Endothelial cell (in vitro differentiated cells): ENCODE measurements at regions not wholly inside any gene's neighbourhood (a gene's known extent, or its start where the extent isn't known, plus 50 kb on each side); places are given as distances from the start of the nearest gene placed in this dataset.

Source experiments
- DNase-seq: peaks from one replicate; pipeline ENCODE4 v3.0.0; 2021; ENCODE audit warnings: low spot score
- H3K27ac Mint-ChIP-seq: one replicate; pipeline ENCODE4 v1.8.0; 2021; ENCODE audit warnings: mixed read lengths, inconsistent platforms; ENCODE audit not compliant: unreplicated experiment
- H3K27me3 Mint-ChIP-seq: one replicate; pipeline ENCODE4 v1.8.0; 2021; ENCODE audit warnings: mild to moderate bottlenecking, moderate library complexity, mixed read lengths, inconsistent platforms; ENCODE audit not compliant: unreplicated experiment
- H3K36me3 Mint-ChIP-seq: one replicate; pipeline ENCODE4 v1.8.0; 2021; ENCODE audit warnings: mild to moderate bottlenecking, low read depth, mixed read lengths, inconsistent platforms; ENCODE audit not compliant: unreplicated experiment
- H3K4me1 Mint-ChIP-seq: one replicate; pipeline ENCODE4 v1.8.0; 2021; ENCODE audit warnings: mild to moderate bottlenecking, mixed read lengths, inconsistent platforms; ENCODE audit not compliant: unreplicated experiment
- H3K4me3 Mint-ChIP-seq: one replicate; pipeline ENCODE4 v1.8.0; 2021; ENCODE audit warnings: mild to moderate bottlenecking, mixed read lengths, inconsistent platforms; ENCODE audit not compliant: unreplicated experiment
- H3K9me3 Mint-ChIP-seq: one replicate; pipeline ENCODE4 v1.8.0; 2021; ENCODE audit warnings: mixed read lengths, inconsistent platforms; ENCODE audit not compliant: unreplicated experiment
- TF ChIP-seq, protein P1 (sequence below): fragments of 200-600 bp; sonication (generic); IDR thresholded peaks from one replicate; pipeline ENCODE4 v1.5.0; 2021; ENCODE audit warnings: antibody characterized with exemption; ENCODE audit not compliant: unreplicated experiment

DNA sequence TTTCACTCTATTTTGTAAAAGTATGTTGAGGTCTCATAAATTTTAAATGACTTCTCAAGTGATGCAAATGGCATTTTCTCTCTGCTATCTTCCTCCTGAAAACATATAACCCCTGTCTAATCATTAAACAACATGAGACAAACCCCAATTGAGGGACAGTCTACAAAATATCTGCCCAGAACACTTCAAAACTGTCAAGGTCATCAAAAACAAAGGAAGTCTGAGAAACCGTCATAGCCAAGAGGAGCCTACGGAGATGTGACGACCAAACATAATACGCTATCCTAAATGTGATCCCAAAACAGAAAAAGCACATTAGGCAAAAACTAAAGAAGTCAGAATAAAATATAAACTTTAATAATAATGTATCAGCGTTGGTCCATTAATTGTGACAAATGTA, 282.3 kb upstream of the SEMA3C start:
- no peak for DNase-seq
- Mint-ChIP-seq H3K4me3 (no peak overlapping the region), H3K27ac (no peak overlapping the region), H3K36me3 (no peaks in the 10 kb centered on the region), H3K9me3 (no peaks in the 10 kb centered on the region), H3K4me1 (no peaks in the 10 kb centered on the region), H3K27me3 (no peaks in the 10 kb centered on the region)
- TF ChIP-seq, protein P1, sequence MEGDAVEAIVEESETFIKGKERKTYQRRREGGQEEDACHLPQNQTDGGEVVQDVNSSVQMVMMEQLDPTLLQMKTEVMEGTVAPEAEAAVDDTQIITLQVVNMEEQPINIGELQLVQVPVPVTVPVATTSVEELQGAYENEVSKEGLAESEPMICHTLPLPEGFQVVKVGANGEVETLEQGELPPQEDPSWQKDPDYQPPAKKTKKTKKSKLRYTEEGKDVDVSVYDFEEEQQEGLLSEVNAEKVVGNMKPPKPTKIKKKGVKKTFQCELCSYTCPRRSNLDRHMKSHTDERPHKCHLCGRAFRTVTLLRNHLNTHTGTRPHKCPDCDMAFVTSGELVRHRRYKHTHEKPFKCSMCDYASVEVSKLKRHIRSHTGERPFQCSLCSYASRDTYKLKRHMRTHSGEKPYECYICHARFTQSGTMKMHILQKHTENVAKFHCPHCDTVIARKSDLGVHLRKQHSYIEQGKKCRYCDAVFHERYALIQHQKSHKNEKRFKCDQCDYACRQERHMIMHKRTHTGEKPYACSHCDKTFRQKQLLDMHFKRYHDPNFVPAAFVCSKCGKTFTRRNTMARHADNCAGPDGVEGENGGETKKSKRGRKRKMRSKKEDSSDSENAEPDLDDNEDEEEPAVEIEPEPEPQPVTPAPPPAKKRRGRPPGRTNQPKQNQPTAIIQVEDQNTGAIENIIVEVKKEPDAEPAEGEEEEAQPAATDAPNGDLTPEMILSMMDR = no peak

DNA sequence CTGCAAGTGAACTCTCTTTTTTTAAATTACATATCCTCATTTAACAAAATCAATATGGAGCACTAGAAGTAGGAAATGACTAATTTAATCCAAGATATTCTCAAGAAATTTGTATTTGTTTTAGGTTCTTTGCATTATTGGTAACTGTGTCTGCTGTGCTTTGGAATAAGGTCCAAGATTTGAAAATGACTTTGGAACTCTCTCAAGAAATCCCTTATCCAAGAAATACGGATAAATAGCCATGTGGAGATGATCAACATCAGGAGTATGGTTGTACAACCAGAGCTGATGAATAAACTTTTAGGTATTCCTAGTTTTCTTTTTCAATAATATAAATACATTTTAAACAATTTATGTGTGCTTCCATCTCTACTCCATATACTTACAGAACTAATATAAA, 279.9 kb upstream of the SEMA3C start:
- TF ChIP-seq, protein P1 = no peak

DNA sequence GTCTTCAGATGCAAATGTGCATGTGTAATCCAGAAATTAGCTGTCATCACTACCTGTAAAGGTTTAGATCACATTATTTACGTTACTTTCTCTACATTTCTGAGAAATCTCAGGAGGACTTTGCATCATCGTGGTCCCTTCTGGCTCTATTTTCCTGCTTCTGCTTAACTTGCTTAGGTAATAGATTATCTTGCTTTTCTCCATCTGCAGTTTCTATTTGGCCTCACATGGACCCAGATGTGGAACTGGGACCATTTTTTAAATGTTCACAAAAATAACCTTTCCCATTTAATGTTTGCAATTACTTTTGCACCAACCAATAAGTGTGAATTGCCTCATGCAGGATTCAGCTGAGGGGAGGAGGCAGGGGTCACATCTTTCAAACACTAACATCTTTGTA, 278.4 kb upstream of the SEMA3C start:
- no peak overlapping the region for H3K4me3 Mint-ChIP-seq
- H3K4me1 Mint-ChIP-seq = no peaks in the 10 kb centered on the region
- H3K9me3 Mint-ChIP-seq = no peaks in the 10 kb centered on the region
- H3K36me3 Mint-ChIP-seq = no peaks in the 10 kb centered on the region
- DNase-seq = no peak
- H3K27ac Mint-ChIP-seq = no peak overlapping the region
- no peaks in the 10 kb centered on the region for H3K27me3 Mint-ChIP-seq
- TF ChIP-seq, protein P1 = no peak

More for the DNA sequence above, 279.9 kb upstream of the SEMA3C start:
- no peak overlapping the region for H3K4me3 Mint-ChIP-seq
- no peaks in the 10 kb centered on the region for H3K4me1 Mint-ChIP-seq
- H3K36me3 Mint-ChIP-seq = no peaks in the 10 kb centered on the region
- no peak overlapping the region for H3K27ac Mint-ChIP-seq
- no peaks in the 10 kb centered on the region for H3K9me3 Mint-ChIP-seq
- no peaks in the 10 kb centered on the region for H3K27me3 Mint-ChIP-seq
- no peak for DNase-seq

DNA sequence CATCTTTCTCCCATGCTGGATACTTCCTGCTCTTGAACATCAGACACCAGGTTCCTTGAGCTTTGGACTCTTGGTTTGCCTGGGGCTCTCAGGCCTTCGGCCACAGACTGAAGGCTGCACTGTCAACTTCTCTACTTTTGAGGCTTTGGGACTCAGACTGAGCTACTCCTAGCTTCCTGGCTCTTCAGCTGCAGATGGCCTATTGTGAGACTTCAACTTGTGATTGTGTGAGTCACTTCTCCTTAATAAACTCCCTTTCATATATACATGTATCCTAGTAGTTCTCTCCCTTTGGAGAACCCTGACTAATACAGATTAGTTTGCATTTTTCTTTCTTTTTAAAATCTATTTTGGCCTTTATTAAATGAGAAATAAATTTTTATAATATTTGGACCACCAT, 276.2 kb upstream of the SEMA3C start:
- TF ChIP-seq, protein P1 = no peak

DNA sequence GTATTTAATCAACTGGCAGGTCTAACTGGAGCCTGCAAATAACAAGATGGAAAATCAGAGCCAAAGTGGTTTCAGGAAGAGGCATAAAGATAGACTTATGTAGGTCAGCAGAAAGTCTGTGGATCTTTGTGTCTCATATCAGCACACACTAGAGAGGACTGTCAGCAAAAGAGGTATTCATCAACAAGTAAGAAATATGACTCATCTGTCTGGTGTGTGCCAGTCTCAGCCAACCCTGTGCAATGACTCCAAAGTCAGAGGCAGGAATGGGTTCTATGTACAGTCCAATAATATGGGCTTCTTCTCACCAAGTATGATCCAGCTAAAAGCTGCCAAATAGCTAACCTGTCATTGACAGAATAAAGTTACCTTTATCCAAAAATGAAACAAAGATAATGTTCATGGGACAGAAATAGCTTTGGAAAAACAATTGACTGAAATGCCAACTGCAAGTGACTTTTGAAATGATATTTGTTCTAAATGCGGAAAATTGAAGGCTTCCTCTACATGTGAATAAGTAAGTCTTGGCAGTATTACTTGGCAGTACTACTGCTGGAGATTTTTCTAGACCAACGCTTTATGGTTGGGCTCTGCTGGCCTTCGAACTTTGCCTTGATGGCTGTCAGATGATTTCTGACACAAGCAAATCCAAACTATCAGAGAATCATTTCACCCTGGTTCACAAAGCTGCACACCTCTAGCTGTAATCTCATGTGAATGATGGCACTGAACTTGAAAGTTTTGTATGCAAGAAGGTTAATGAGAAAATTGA, 272.3 kb upstream of the SEMA3C start:
- no peak overlapping the region for H3K27ac Mint-ChIP-seq

More for the DNA sequence above, 276.2 kb upstream of the SEMA3C start:
- H3K9me3 Mint-ChIP-seq = no peaks in the 10 kb centered on the region
- H3K36me3 Mint-ChIP-seq = no peaks in the 10 kb centered on the region
- H3K4me3 Mint-ChIP-seq = no peak overlapping the region
- H3K27ac Mint-ChIP-seq = no peak overlapping the region
- H3K4me1 Mint-ChIP-seq = no peaks in the 10 kb centered on the region
- H3K27me3 Mint-ChIP-seq = no peaks in the 10 kb centered on the region
- DNase-seq = no peak

More for the DNA sequence above, 272.3 kb upstream of the SEMA3C start:
- H3K9me3 Mint-ChIP-seq = no peaks in the 10 kb centered on the region
- DNase-seq = no peak
- H3K36me3 Mint-ChIP-seq = no peaks in the 10 kb centered on the region
- no peak overlapping the region for H3K4me3 Mint-ChIP-seq
- no peaks in the 10 kb centered on the region for H3K4me1 Mint-ChIP-seq
- no peaks in the 10 kb centered on the region for H3K27me3 Mint-ChIP-seq
- TF ChIP-seq, protein P1 = no peak
